ENCODE measurements at regions not wholly inside any gene's neighbourhood (a gene's known extent, or its start where the extent isn't known, plus 50 kb on each side); places are given as distances from the start of the nearest gene placed in this dataset.

- TF ChIP-seq CTCF (conservative IDR thresholded peaks at IDR 0.05; ENCODE audit: low read depth, low read length) (no peak), BHLHE40 (IDR thresholded peaks at IDR 0.05; ENCODE audit: low read depth, low read length) (peak; percentile 45), USF2 (IDR thresholded peaks at IDR 0.05; ENCODE audit: low read depth, low read length) (no peak), POLR2A (IDR thresholded peaks at IDR 0.05; ENCODE audit: low read depth, low read length) (no peak), CHD1 (IDR thresholded peaks at IDR 0.05; ENCODE audit: low read depth, low read length) (no peak), CEBPB (IDR thresholded peaks at IDR 0.05; ENCODE audit: low read depth, low read length) (peak; percentile 18; the same call in 1 of the 2 replicates), RAD21 (IDR thresholded peaks at IDR 0.05; ENCODE audit: low read length) (no peak), MXI1 (IDR thresholded peaks at IDR 0.05; ENCODE audit: borderline replicate concordance, low read depth, low read length) (no peak), SMC3 (IDR thresholded peaks at IDR 0.05; ENCODE audit: low read depth, low read length) (no peak), RCOR1 (IDR thresholded peaks at IDR 0.05; ENCODE audit: insufficient replicate concordance, low read length) (no peak), NFE2L2 (IDR thresholded peaks at IDR 0.05; ENCODE audit: low read depth, low read length) (no peak), ELK1 (IDR thresholded peaks at IDR 0.05; ENCODE audit: borderline replicate concordance, low read depth, low read length) (no peak), RFX5 (IDR thresholded peaks at IDR 0.05; ENCODE audit: low read depth, low read length) (no peak)
Observed at GRCh38 chr3:31377045-31377642, 155.6 kb upstream of the STT3B start.

Data from IMR-90 (cell line).